ENCODE measurements at regions not wholly inside any gene's neighbourhood (a gene's known extent, or its start where the extent isn't known, plus 50 kb on each side); places are given as distances from the start of the nearest gene placed in this dataset.

- no peak for DNase-seq
These were observed 413.4 kb downstream of the SOX9 start for GRCh38 chr17:72534265-72534664.

GRCh38 chr17:72534776-72535175, 414.0 kb downstream of the SOX9 start:
- no peak for DNase-seq

GRCh38 chr17:72535346-72535745, 414.5 kb downstream of the SOX9 start:
- no peak for DNase-seq

GRCh38 chr17:72535779-72536178, 415.0 kb downstream of the SOX9 start:
- no peak for DNase-seq

- no peak for DNase-seq
These were observed 416.0 kb downstream of the SOX9 start for GRCh38 chr17:72536788-72537187.

GRCh38 chr17:72538443-72538842, 417.6 kb downstream of the SOX9 start:
- no peak for DNase-seq

- DNase-seq: no peak
These were observed 418.1 kb downstream of the SOX9 start for GRCh38 chr17:72538901-72539352.

- peak; percentile 67 for DNase-seq
These were observed 419.4 kb downstream of the SOX9 start for GRCh38 chr17:72539981-72540897.

GRCh38 chr17:72542317-72542716, 421.5 kb downstream of the SOX9 start:
- DNase-seq: no peak

GRCh38 chr17:72545766-72546165, 424.9 kb downstream of the SOX9 start:
- DNase-seq: no peak

GRCh38 chr17:72553051-72553755, 432.4 kb downstream of the SOX9 start:
- DNase-seq: no peak

GRCh38 chr17:72554508-72554907, 433.7 kb downstream of the SOX9 start:
- no peak for DNase-seq

- no peak for DNase-seq
These were observed 434.2 kb downstream of the SOX9 start for GRCh38 chr17:72555052-72555451.

- peak; percentile 66 for DNase-seq
These were observed 436.4 kb downstream of the SOX9 start for GRCh38 chr17:72556944-72557826.

- no peak for DNase-seq
These were observed 438.2 kb downstream of the SOX9 start for GRCh38 chr17:72558971-72559476.

- DNase-seq: peak; percentile 64
These were observed 439.8 kb downstream of the SOX9 start for GRCh38 chr17:72560303-72561247.

GRCh38 chr17:72561266-72561665, 440.4 kb downstream of the SOX9 start:
- no peak for DNase-seq

GRCh38 chr17:72561680-72562079, 440.9 kb downstream of the SOX9 start:
- no peak for DNase-seq

GRCh38 chr17:72562615-72563188, 441.9 kb downstream of the SOX9 start:
- no peak for DNase-seq

GRCh38 chr17:72563952-72564351, 443.1 kb downstream of the SOX9 start:
- no peak for DNase-seq

GRCh38 chr17:72565006-72565405, 444.2 kb downstream of the SOX9 start:
- DNase-seq: no peak
